ENCODE measurements at regions not wholly inside any gene's neighbourhood (a gene's known extent, or its start where the extent isn't known, plus 50 kb on each side); places are given as distances from the start of the nearest gene placed in this dataset.
"Not testable (repeated sequence)": the region's sequence is repeated elsewhere in the genome, so short reads cannot be mapped to it uniquely, and the experiment has no call there.

GRCh38 chr9:39463696-39464095, 108.2 kb downstream of the SPATA31A1 start:
- not testable (repeated sequence) for DNase-seq (ENCODE audit: low read depth, low spot score)

GRCh38 chr9:39464122-39464777, 108.8 kb downstream of the SPATA31A1 start:
- DNase-seq (ENCODE audit: low read depth, low spot score), result peak; percentile 40

DNA sequence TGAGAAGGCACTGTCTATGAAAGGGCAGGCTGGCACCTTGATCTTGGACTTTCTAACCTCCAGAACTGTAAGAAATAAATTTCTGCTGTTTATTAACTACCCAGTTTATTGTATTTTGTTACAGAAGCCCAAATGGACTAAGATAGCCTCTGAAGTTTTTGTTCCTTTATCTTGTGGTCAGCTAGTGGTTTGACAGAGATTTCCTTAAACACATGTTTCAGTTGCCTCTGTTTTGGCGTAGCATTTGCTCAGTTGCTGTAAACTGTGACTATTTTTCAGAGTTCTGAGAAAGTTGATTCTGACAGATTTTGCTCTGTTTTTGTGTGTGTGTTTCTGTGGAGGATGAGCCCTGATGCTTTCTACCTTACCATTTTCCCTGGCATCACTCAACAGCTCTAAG, 119.0 kb downstream of the SPATA31A1 start:
- DNase-seq (ENCODE audit: low read depth, low spot score), result not testable (repeated sequence)

- not testable (repeated sequence) for DNase-seq (ENCODE audit: low read depth, low spot score)
These were observed 127.6 kb downstream of the SPATA31A1 start for GRCh38 chr9:39483073-39483472.

GRCh38 chr9:39483880-39484279, 128.4 kb downstream of the SPATA31A1 start:
- not testable (repeated sequence) for DNase-seq (ENCODE audit: low read depth, low spot score)

DNA sequence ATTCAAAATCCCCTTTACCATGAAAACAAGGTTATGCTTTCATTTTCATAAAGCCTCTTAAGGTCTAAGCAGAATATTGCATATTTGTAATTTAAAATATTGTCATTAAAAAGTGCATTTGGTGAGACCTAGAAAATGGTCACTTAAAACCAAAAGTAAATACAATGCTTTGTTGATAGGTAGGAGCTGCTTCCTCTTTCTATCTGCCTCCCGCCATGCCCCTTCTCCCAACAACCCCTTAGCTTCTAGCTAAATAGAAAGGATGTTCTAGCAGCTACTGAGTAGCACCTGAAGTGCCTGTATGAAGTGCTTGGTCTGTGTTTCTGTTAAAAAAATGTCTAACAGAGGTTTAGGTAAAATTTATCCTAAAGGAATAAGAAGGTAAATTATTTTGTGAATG, 128.8 kb downstream of the SPATA31A1 start:
- DNase-seq (ENCODE audit: low read depth, low spot score), result not testable (repeated sequence)

DNA sequence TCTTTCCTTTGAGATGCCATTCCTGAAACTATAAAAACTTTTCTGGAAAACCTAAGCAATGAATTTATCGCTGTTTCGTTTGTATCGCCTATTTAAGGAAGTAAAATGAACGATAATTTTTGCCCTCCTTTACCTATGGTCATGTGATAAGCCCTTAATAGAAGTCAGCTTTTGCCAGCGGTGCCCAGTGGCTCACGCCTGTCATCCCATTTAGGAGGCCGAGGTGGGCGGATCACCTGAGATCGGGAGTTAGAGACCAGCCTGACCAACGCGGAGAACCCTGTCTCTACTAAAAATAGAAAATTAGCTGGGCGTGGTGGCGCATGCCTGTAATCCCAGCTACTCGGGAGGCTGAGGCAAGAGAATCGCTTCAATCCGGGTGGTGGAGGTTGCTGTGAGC, 132.0 kb downstream of the SPATA31A1 start:
- not testable (repeated sequence) for DNase-seq (ENCODE audit: low read depth, low spot score)

DNA sequence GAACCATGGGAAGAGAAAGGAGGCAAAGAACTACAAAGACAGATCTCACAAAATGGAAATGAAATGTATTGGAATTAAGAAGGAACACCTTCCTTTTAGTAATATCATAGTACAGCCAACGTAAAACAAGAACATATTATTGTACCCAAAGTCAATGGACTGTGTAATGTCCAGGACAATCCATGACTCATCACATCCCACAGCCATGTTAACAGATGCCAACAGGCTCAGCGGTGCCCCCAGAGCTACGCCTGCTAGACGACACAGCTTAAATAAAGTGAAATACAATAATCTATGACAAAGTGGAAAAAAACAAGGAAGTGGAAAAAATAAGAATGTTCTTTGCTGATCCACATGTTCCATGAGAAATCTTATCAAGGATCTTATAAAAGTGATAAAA, 140.8 kb downstream of the SPATA31A1 start:
- not testable (repeated sequence) for DNase-seq (ENCODE audit: low read depth, low spot score)

DNA sequence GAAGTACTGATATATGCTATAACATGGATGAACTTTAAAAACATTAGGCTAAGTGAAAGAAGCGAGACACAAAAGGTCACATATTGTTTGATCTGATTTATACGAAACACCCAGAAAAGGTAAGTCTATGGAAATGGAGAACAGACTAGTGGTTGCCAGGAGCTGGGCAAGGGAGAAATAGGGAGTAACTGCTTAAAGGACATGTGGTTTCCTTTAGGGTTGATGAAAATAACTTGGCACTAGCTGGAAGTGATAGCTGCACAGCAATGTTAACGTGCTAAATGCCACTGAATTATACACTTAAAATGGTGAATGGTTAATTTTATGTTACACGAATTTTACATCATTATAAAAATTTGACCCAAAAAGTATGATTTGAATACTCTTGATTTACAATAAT, 147.7 kb downstream of the SPATA31A1 start:
- not testable (repeated sequence) for DNase-seq (ENCODE audit: low read depth, low spot score)

DNA sequence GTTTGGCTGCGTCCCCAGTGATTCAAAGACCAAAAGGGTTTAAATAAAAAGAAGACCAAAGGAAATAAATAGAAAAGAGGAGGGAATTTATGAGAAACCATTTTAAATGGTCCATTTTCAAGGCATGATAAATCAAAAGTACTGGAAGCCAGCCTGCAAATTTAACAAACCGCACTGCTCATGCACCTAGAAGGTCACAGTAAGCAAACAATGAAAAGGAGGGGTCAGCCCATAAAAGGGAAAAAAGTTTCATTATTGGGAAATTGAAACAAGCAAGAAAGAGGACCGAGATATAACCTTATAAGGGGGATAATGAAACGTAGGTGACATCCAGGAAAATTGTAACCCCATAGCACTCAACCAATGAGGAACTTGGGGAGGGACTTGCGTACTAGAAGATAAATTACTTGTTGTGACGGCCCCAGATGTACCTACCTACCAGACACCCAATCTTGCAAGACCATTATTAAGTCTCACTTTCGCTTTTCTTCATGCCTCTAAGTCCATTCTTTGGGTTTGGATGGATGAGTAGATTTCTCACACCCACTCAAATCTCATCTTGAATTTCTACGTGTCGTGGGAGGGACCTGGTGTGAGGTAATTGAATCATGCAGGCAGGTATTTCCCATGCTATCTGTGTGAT, 172.0 kb downstream of the SPATA31A1 start:
- DNase-seq (ENCODE audit: low read depth, low spot score), result not testable (repeated sequence)

- not testable (repeated sequence) for DNase-seq (ENCODE audit: low read depth, low spot score)
These were observed 177.1 kb downstream of the SPATA31A1 start for GRCh38 chr9:39532597-39532996.

GRCh38 chr9:39533001-39533762, 177.7 kb downstream of the SPATA31A1 start:
- DNase-seq (ENCODE audit: low read depth, low spot score), result not testable (repeated sequence)

DNA sequence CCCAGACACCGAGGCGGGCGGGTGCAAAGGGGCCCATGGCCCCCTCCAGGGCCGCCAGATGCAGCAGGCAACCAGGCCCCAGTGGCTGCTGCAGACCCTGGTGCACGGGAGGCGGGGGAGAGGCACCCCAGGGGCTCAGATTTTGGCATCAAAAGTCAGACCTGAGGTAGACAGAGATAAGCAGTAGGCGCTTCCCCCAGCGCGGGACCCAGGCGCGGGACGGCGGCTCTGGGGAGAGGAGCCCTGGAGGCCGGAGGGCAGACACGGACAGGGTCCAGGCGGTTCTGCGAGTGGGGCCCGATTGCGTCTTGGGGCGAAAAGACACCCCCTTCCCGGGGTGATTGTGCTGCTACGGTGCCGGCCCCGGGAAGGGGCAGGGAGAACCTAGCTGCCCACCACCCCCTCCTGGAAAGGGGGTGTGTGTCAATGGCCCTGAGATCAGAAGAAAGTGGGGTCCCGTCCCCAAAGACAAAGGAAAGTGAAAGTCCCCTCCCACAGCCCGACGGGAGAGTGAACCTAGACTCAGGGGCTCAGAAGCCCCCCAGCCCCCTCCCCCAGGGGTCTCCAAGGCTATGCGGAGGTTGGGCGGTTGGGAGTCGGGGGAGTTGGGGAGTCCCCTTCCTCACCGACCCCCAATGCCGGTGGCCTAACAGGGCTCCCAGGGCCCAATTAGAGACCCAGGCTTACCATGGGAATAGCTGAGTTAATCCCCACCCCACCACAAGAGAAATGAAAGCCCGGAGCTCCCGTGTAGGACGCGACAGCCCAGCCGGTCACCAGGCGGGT, 178.5 kb downstream of the SPATA31A1 start:
- DNase-seq (ENCODE audit: low read depth, low spot score), result not testable (repeated sequence)

DNA sequence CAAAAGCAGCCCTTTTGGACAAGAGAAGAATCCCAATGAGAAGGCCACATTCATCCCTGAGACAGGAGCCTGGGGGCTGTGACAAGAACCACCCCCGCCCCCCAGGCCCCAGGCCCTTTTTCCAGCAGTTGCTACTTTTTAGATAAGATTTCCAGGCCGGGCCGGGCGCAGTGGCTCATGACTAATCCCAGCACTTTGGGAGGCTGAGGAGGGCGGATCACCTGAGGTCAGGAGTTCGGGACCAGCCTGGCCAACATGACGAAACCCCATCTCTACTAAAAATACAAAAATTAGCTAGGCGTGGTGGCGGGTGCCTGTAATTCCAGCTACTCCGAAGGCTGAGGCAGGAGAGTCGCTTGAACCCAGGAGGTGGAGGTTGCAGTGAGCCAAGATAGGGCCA, 179.4 kb downstream of the SPATA31A1 start:
- not testable (repeated sequence) for DNase-seq (ENCODE audit: low read depth, low spot score)

- not testable (repeated sequence) for DNase-seq (ENCODE audit: low read depth, low spot score)
These were observed 186.7 kb downstream of the SPATA31A1 start for GRCh38 chr9:39542157-39542556.

DNA sequence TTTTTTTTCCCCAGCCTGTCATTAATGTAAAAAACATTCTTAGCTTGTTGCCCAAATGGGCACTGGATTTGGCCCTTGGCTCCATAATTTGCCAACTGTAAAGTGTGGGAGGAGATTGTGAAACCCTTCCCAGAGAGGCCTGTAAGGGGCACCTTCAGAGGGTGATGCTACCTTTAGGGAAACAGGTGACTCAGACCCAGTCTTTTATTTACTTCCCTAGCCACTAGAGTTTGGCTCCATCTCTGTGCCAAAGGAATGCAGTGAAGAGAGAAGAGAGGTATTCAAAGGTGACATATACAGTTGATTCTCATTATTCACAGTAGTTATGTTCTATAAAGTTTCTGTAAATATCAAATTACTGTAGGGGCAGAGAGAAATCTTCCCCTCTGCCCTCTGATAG, 189.6 kb downstream of the SPATA31A1 start:
- not testable (repeated sequence) for DNase-seq (ENCODE audit: low read depth, low spot score)

GRCh38 chr9:39550573-39550972, 195.1 kb downstream of the SPATA31A1 start:
- not testable (repeated sequence) for DNase-seq (ENCODE audit: low read depth, low spot score)

DNA sequence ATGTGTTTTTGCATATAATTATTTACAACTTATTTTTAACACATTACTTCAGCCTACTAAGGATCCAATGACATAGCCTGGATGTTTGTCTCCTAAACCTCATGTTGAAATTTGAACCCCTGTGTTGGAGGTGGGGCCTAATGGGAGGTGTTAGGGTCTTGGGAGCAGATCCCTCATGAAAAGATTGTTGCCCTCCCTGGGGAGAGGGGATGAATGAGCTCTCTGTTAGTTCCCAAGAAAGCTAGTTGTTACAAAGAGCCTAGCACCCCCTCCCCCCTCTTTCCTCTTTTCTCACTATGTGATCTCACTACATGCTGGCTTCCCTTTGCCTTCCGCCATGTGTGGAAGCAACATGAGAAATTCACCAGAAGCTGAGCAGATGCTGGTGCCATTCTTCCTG, 196.1 kb downstream of the SPATA31A1 start:
- peak; percentile 80 for DNase-seq (ENCODE audit: low read depth, low spot score)

DNA sequence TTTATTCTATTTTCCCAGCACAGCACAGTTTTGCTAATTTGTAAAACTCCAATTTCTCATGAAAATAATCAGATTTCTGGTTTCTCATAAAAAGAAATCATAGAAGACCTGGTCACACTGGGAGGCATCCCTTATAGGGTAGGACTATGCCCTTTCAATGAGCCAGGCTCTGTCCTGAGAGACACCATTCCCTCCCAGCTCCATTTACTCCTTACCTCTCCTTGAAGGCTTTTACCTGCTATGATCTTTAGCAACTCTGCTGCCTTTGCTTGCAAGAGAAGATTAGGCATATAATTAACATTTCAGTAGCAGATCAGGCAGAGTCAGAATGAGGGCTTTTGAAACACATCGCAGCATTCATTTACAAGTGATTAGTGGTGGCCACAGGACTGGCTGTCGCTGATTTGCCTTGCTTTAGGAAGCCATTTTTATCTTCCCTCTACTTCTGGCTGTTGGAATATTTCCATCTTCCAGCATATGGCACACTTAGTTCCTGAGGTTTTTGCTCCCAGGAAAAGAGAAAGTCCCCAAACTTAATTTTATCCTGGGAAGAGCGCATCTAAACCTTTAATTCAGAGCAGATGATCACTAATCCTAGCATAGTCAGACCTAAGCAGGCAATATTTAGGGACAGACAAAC, 196.9 kb downstream of the SPATA31A1 start:
- not testable (repeated sequence) for DNase-seq (ENCODE audit: low read depth, low spot score)

GRCh38 chr9:39554352-39554751, 198.9 kb downstream of the SPATA31A1 start:
- not testable (repeated sequence) for DNase-seq (ENCODE audit: low read depth, low spot score)

GRCh38 chr9:39559384-39559783, 203.9 kb downstream of the SPATA31A1 start:
- DNase-seq (ENCODE audit: low read depth, low spot score), result not testable (repeated sequence)
